GM12878 (cell line): ENCODE measurements at regions not wholly inside any gene's neighbourhood (a gene's known extent, or its start where the extent isn't known, plus 50 kb on each side); places are given as distances from the start of the nearest gene placed in this dataset.

ENCODE experiments used
- ATAC-seq: fragments of 200-7000 bp; cut with Tn5 transposase; 3 replicates; pipeline ENCODE4 v1.9.1; 2020; ENCODE audit warnings: mild to moderate bottlenecking, moderate library complexity
- BruUV-seq: library from RNA; stranded (reverse); fragments of 400-500 nt; replicated peaks from 2 replicates; lab custom pipeline; 2021; lab: Mats Ljungman, UMichigan
- CTCF ChIA-PET: fragments of 300-600 bp; sonication (Branson Sonifier 250); formaldehyde crosslinking; extraction: SDS; loops from one replicate; lab custom pipeline; 2021; ENCODE audit warnings: inconsistent platforms; lab: Yijun Ruan, JAX
- POLR2A ChIA-PET: fragments of 350-600 bp; formaldehyde crosslinking; extraction: SDS; loops from one replicate; lab custom pipeline; 2021; ENCODE audit warnings: inconsistent platforms; lab: Charles Lee
- RAD21 ChIA-PET: fragments of 300-600 bp; sonication (Branson Sonifier 250); formaldehyde crosslinking; loops from one replicate; lab custom pipeline; 2023; ENCODE audit warnings: antibody characterized with exemption; ENCODE audit not compliant: unreplicated experiment; lab: Charles Lee
- SMC1A ChIA-PET: fragments of 300-600 bp; sonication (Branson Sonifier 250); formaldehyde crosslinking; loops from one replicate; lab custom pipeline; 2023; ENCODE audit not compliant: unreplicated experiment, uncharacterized antibody; lab: Charles Lee
- DNase-seq: peaks from one replicate; pipeline ENCODE4 v3.0.0-alpha.2; 2011; ENCODE audit warnings: low read depth, low spot score
- FAIRE-seq: peaks from 3 replicates; lab custom pipeline; 2011; peaks lifted over from hg19 to GRCh38; lab: Jason Lieb, UNC
- H2AFZ ChIP-seq: 2 replicates; pipeline ENCODE4 v1.6.0; 2011; ENCODE audit warnings: low read depth, low read length, control low read depth; ENCODE audit not compliant: control insufficient read depth
- H3K27ac ChIP-seq: 2 replicates; pipeline ENCODE4 v1.5.1; 2011; ENCODE audit warnings: control low read depth; ENCODE audit not compliant: control insufficient read depth, insufficient read depth
- H3K27me3 ChIP-seq, 2 experiments: replicated peaks in 1 of 2; 2 replicates each; pipeline versions ENCODE4 v1.6.0 to v1.6.1; 2011; ENCODE audit warnings: low read length in 1 of 2; ENCODE audit not compliant: control insufficient read depth in 2 of 2, insufficient read depth in 2 of 2
- H3K36me3 ChIP-seq, 2 experiments: 2 replicates each; pipeline ENCODE4 v1.5.1; 2011; ENCODE audit warnings: low read length in 1 of 2; ENCODE audit not compliant: control insufficient read depth in 2 of 2, insufficient read depth in 2 of 2
- H3K4me1 ChIP-seq: 2 replicates; pipeline ENCODE4 v1.6.1; 2011; ENCODE audit warnings: mild to moderate bottlenecking, low read length, moderate library complexity, mixed read lengths; ENCODE audit not compliant: control insufficient read depth, insufficient read depth
- H3K4me2 ChIP-seq: 2 replicates; pipeline ENCODE4 v1.6.0; 2011; ENCODE audit warnings: control low read depth; ENCODE audit not compliant: control insufficient read depth, insufficient read depth
- H3K4me3 ChIP-seq: fragments of 200-600 bp; sonication (generic); 2 replicates; pipeline ENCODE4 v1.5.1; 2016
- H3K79me2 ChIP-seq: 2 replicates; pipeline ENCODE4 v1.6.0; 2011; ENCODE audit warnings: low read length; ENCODE audit not compliant: control insufficient read depth, insufficient read depth
- H3K9ac ChIP-seq: 2 replicates; pipeline ENCODE4 v1.8.0; 2011; ENCODE audit warnings: low read length, control low read depth, mixed read lengths; ENCODE audit not compliant: control insufficient read depth, insufficient read depth
- H3K9me3 ChIP-seq: replicated peaks from 3 replicates; pipeline ENCODE4 v1.5.1; 2011; ENCODE audit warnings: mild to moderate bottlenecking, low read length; ENCODE audit not compliant: control insufficient read depth, insufficient read depth
- H4K20me1 ChIP-seq: 2 replicates; pipeline ENCODE4 v1.6.0; 2011; ENCODE audit not compliant: control insufficient read depth, insufficient read depth
- BCL11A ChIP-seq: IDR thresholded peaks from 2 replicates; pipeline ENCODE4 v1.6.1; 2011; ENCODE audit warnings: low read depth, low read length
- BMI1 ChIP-seq: fragments of 450-650 bp; IDR thresholded peaks from 2 replicates; pipeline ENCODE4 v1.6.1; 2016; ENCODE audit warnings: mild to moderate bottlenecking, moderate library complexity, borderline replicate concordance
- CHD2 ChIP-seq: IDR thresholded peaks from 2 replicates; pipeline ENCODE4 v1.6.1; 2011; ENCODE audit warnings: low read depth, low read length, improper control_type of control experiment, borderline replicate concordance
- HDAC2 ChIP-seq: fragments of 200-600 bp; sonication (generic); IDR thresholded peaks from 2 replicates; pipeline ENCODE4 v1.6.1; 2017
- HDAC6 ChIP-seq: fragments of 200-600 bp; sonication (generic); IDR thresholded peaks from one replicate; pipeline ENCODE4 v1.8.0; 2017; ENCODE audit warnings: antibody characterized with exemption; ENCODE audit not compliant: unreplicated experiment
- IRF4 ChIP-seq: IDR thresholded peaks from 2 replicates; pipeline ENCODE4 v1.6.1; 2011; ENCODE audit warnings: low read depth, low read length
- MXI1 ChIP-seq: fragments of 150-350 bp; IDR thresholded peaks from 2 replicates; pipeline ENCODE4 v1.6.1; 2011; ENCODE audit warnings: low read depth, mild to moderate bottlenecking, inconsistent platforms, low read length, improper control_type of control experiment
- MYC ChIP-seq: IDR thresholded peaks from 2 replicates; pipeline ENCODE4 v1.6.1; 2011; ENCODE audit warnings: mild to moderate bottlenecking, low read length, moderate library complexity, inconsistent platforms; ENCODE audit not compliant: insufficient read depth, insufficient replicate concordance, insufficient read length, severe bottlenecking
- NR2C2 ChIP-seq: IDR thresholded peaks from 2 replicates; pipeline ENCODE4 v1.6.1; 2011; ENCODE audit warnings: borderline replicate concordance, low read depth; ENCODE audit not compliant: control insufficient read depth, insufficient read length
- PAX8 ChIP-seq: fragments of 450-650 bp; IDR thresholded peaks from 2 replicates; pipeline ENCODE4 v1.6.1; 2017; ENCODE audit warnings: mild to moderate bottlenecking, moderate library complexity
- SMAD1 ChIP-seq: fragments of 450-650 bp; IDR thresholded peaks from 2 replicates; pipeline ENCODE4 v1.6.1; 2018; ENCODE audit warnings: mild to moderate bottlenecking, low read depth; ENCODE audit not compliant: partially characterized antibody
- WGBS: methylation state at CpG from one replicate; pipeline ENCODE4 v1.1.6; 2016; ENCODE audit warnings: low lambda C conversion rate; ENCODE audit not compliant: insufficient replicate concordance, insufficient coverage; ENCODE audit errors: missing lambda C conversion rate; 5-methylcytosine and 5-hydroxymethylcytosine counted together
- in situ Hi-C: fragments of 300-500 bp; cut with MboI; formaldehyde crosslinking; loops from 9 replicates; pipeline ENCODE4 v1.14.3; 2018; ENCODE audit warnings: mixed read lengths
- intact Hi-C: fragments of 100-400 bp; cut with micrococcal nuclease; formaldehyde crosslinking; loops from one replicate; pipeline ENCODE4 v1.14.2; 2022; ENCODE audit not compliant: unreplicated experiment
- TF ChIP-seq, protein P1 (sequence below): IDR thresholded peaks from 2 replicates; pipeline ENCODE4 v1.6.1; 2011; ENCODE audit warnings: borderline replicate concordance, low read depth, mild to moderate bottlenecking, moderate library complexity, mixed read lengths, low read length; ENCODE audit not compliant: insufficient read depth; ENCODE audit errors: extremely low read length
- TF ChIP-seq, protein P2 (sequence below): fragments of 450-650 bp; IDR thresholded peaks from 2 replicates; pipeline ENCODE4 v1.6.1; 2018; ENCODE audit warnings: borderline replicate concordance, mild to moderate bottlenecking; ENCODE audit not compliant: partially characterized antibody
- TF ChIP-seq, protein P3 (sequence below): IDR thresholded peaks from 2 replicates; pipeline ENCODE4 v1.6.1; 2011; ENCODE audit warnings: low read depth, mild to moderate bottlenecking, low read length, moderate library complexity, borderline replicate concordance; ENCODE audit errors: extremely low read depth
- TF ChIP-seq, protein P4 (sequence below): fragments of 450-650 bp; IDR thresholded peaks from 2 replicates; pipeline ENCODE4 v1.6.1; 2017; ENCODE audit warnings: antibody characterized with exemption, mild to moderate bottlenecking, moderate library complexity

DNA sequence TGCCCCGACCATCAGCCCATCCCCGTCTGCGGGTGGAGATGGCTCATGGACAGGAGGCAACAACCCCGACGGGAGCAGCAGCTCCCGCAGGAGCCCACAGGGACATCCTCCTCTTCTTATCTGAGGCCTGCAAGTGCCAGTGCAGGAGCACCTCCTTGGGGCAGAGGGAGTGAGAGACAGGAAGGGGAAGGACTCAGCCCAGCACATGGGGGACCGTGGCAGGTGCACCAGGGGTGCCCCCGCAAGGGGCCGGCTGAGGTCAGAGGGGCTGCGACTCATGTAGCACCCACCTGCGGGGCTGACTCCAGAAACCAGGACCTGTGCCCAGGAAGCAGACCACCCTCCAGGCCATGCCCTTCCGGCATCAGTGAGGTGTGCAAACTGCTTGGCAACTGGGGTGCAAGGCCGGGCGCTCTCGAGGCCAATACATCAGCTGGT lies 259.8 kb upstream of the ADAMTS16 start:
- WGBS, result 41% methylated on average over 13 of the region's 15 CpGs
- RAD21 ChIA-PET, result interaction anchor here (1.1 to 2.1 kb wide), 5 partner anchors 183 to 597 kb away, joined by 3 to 8 read pairs (median 5); no protein-coding TSS in a partner anchor
- H3K27ac ChIP-seq, result no peak overlapping the region
- CTCF ChIA-PET, result interaction anchor here (0.7 to 3.7 kb wide), 18 partner anchors 10 to 613 kb away, joined by 3 to 31 read pairs (median 4); partner anchors contain the start of gene ICE1
- FAIRE-seq (no peak), DNase-seq (no peak), ATAC-seq (no peak)
- POLR2A ChIA-PET, result no interaction called here
- intact Hi-C loops (loop anchor here (5.0 kb wide), 1 partner anchor 62 kb away; no protein-coding TSS in a partner anchor), in situ Hi-C loops (loop anchor here (5.0 kb wide), 1 partner anchor 537 kb away; no protein-coding TSS in a partner anchor)
- H3K4me1 ChIP-seq, result no peaks in the 10 kb centered on the region
- H3K4me2 ChIP-seq, result no peak overlapping the region
- H3K79me2 ChIP-seq, result no peaks in the 10 kb centered on the region
- SMC1A ChIA-PET, result interaction anchor here (0.8 to 5.7 kb wide), 6 partner anchors 9 to 539 kb away, joined by 3 to 31 read pairs (median 4); no protein-coding TSS in a partner anchor
- H3K27me3 ChIP-seq, result no peaks in the 10 kb centered on the region
- H3K9me3 ChIP-seq, result no peaks in the 10 kb centered on the region
- H3K36me3 ChIP-seq, result no peaks in the 10 kb centered on the region
- BruUV-seq, result no TSS peak
- H2AFZ ChIP-seq, result no peak overlapping the region
- no peaks in the 10 kb centered on the region for H4K20me1 ChIP-seq
- H3K9ac ChIP-seq, result no peak overlapping the region
- H3K4me3 ChIP-seq, result no peak overlapping the region
- TF ChIP-seq BCL11A (no peak), HDAC2 (no peak), BMI1 (no peak), PAX8 (no peak), MYC (no peak), CHD2 (no peak), NR2C2 (no peak), MXI1 (no peak), IRF4 (no peak), SMAD1 (no peak), HDAC6 (no peak)
- TF ChIP-seq, protein P1, sequence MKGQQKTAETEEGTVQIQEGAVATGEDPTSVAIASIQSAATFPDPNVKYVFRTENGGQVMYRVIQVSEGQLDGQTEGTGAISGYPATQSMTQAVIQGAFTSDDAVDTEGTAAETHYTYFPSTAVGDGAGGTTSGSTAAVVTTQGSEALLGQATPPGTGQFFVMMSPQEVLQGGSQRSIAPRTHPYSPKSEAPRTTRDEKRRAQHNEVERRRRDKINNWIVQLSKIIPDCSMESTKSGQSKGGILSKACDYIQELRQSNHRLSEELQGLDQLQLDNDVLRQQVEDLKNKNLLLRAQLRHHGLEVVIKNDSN, result no peak
- TF ChIP-seq, protein P2, sequence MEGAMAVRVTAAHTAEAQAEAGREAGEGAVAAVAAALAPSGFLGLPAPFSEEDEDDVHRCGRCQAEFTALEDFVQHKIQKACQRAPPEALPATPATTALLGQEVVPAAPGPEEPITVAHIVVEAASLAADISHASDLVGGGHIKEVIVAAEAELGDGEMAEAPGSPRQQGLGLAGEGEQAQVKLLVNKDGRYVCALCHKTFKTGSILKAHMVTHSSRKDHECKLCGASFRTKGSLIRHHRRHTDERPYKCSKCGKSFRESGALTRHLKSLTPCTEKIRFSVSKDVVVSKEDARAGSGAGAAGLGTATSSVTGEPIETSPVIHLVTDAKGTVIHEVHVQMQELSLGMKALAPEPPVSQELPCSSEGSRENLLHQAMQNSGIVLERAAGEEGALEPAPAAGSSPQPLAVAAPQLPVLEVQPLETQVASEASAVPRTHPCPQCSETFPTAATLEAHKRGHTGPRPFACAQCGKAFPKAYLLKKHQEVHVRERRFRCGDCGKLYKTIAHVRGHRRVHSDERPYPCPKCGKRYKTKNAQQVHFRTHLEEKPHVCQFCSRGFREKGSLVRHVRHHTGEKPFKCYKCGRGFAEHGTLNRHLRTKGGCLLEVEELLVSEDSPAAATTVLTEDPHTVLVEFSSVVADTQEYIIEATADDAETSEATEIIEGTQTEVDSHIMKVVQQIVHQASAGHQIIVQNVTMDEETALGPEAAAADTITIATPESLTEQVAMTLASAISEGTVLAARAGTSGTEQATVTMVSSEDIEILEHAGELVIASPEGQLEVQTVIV, result no peak
- TF ChIP-seq, protein P3, sequence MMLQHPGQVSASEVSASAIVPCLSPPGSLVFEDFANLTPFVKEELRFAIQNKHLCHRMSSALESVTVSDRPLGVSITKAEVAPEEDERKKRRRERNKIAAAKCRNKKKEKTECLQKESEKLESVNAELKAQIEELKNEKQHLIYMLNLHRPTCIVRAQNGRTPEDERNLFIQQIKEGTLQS, result no peak
- TF ChIP-seq, protein P4, sequence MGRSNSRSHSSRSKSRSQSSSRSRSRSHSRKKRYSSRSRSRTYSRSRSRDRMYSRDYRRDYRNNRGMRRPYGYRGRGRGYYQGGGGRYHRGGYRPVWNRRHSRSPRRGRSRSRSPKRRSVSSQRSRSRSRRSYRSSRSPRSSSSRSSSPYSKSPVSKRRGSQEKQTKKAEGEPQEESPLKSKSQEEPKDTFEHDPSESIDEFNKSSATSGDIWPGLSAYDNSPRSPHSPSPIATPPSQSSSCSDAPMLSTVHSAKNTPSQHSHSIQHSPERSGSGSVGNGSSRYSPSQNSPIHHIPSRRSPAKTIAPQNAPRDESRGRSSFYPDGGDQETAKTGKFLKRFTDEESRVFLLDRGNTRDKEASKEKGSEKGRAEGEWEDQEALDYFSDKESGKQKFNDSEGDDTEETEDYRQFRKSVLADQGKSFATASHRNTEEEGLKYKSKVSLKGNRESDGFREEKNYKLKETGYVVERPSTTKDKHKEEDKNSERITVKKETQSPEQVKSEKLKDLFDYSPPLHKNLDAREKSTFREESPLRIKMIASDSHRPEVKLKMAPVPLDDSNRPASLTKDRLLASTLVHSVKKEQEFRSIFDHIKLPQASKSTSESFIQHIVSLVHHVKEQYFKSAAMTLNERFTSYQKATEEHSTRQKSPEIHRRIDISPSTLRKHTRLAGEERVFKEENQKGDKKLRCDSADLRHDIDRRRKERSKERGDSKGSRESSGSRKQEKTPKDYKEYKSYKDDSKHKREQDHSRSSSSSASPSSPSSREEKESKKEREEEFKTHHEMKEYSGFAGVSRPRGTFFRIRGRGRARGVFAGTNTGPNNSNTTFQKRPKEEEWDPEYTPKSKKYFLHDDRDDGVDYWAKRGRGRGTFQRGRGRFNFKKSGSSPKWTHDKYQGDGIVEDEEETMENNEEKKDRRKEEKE, result no peak
